Activated CD4-positive, alpha-beta memory T cell treated with anti-CD3 and anti-CD28 coated beads for 36 hours (primary cell): ENCODE measurements at regions not wholly inside any gene's neighbourhood (a gene's known extent, or its start where the extent isn't known, plus 50 kb on each side); places are given as distances from the start of the nearest gene placed in this dataset.

ENCODE experiments used
- CTCF ChIA-PET: fragments of 350-600 bp; sonication (Branson Sonifier 250); formaldehyde crosslinking; loops from one replicate; lab custom pipeline; 2021; ENCODE audit warnings: antibody characterized with exemption, inconsistent platforms; lab: Charles Lee
- POLR2A ChIA-PET: fragments of 350-600 bp; sonication (Branson Sonifier 250); formaldehyde crosslinking; loops from one replicate; lab custom pipeline; 2021; ENCODE audit warnings: antibody characterized with exemption; lab: Charles Lee
- DNase-seq: peaks from one replicate; pipeline ENCODE4 v3.0.0-alpha.2; 2020
- H3K27ac Mint-ChIP-seq: one replicate; pipeline ENCODE4 v1.8.0; 2021; ENCODE audit warnings: mixed read lengths
- H3K27me3 Mint-ChIP-seq: one replicate; pipeline ENCODE4 v1.8.0; 2021; ENCODE audit warnings: mixed read lengths
- H3K36me3 Mint-ChIP-seq: one replicate; pipeline ENCODE4 v1.8.0; 2021; ENCODE audit warnings: mixed read lengths
- H3K4me1 Mint-ChIP-seq: one replicate; pipeline ENCODE4 v1.8.0; 2021; ENCODE audit warnings: low read depth, mixed read lengths
- H3K4me3 Mint-ChIP-seq: one replicate; pipeline ENCODE4 v1.8.0; 2021; ENCODE audit warnings: mild to moderate bottlenecking, mixed read lengths
- H3K9me3 Mint-ChIP-seq: one replicate; pipeline ENCODE4 v1.8.0; 2021; ENCODE audit warnings: mixed read lengths
- intact Hi-C: fragments of 100-400 bp; cut with micrococcal nuclease; formaldehyde crosslinking; loops from one replicate; pipeline ENCODE4 v1.15.1; 2023

- DNase-seq: no peak
- ChIA-PET CTCF (no interaction called here), POLR2A (no interaction called here)
- no peaks in the 10 kb centered on the region for H3K36me3 Mint-ChIP-seq
- no peak overlapping the region for H3K4me3 Mint-ChIP-seq
- H3K9me3 Mint-ChIP-seq: no peaks in the 10 kb centered on the region
- no peaks in the 10 kb centered on the region for H3K4me1 Mint-ChIP-seq
- no peaks in the 10 kb centered on the region for H3K27me3 Mint-ChIP-seq
- no peak overlapping the region for H3K27ac Mint-ChIP-seq
- intact Hi-C loops: no loop called here
Measured at GRCh38 chr14:80364816-80365215, 153.5 kb upstream of the DIO2 start.

GRCh38 chr14:80364274-80364673 is 153.0 kb upstream of the DIO2 start:
- no peaks in the 10 kb centered on the region for H3K9me3 Mint-ChIP-seq
- POLR2A ChIA-PET: no interaction called here
- no peak overlapping the region for H3K4me3 Mint-ChIP-seq
- DNase-seq: no peak
- no peak overlapping the region for H3K27ac Mint-ChIP-seq
- no peaks in the 10 kb centered on the region for H3K36me3 Mint-ChIP-seq
- H3K27me3 Mint-ChIP-seq: no peaks in the 10 kb centered on the region
- H3K4me1 Mint-ChIP-seq: no peaks in the 10 kb centered on the region
- CTCF ChIA-PET: no interaction called here
- intact Hi-C loops: no loop called here

- POLR2A ChIA-PET: no interaction called here
- H3K27me3 Mint-ChIP-seq: no peaks in the 10 kb centered on the region
- no peaks in the 10 kb centered on the region for H3K36me3 Mint-ChIP-seq
- H3K9me3 Mint-ChIP-seq: no peaks in the 10 kb centered on the region
- intact Hi-C loops: no loop called here
- no peak overlapping the region for H3K4me3 Mint-ChIP-seq
- CTCF ChIA-PET: no interaction called here
- no peak for DNase-seq
- H3K4me1 Mint-ChIP-seq: no peaks in the 10 kb centered on the region
- no peak overlapping the region for H3K27ac Mint-ChIP-seq
Measured at GRCh38 chr14:80358112-80358511, 146.8 kb upstream of the DIO2 start.

GRCh38 chr14:80356413-80356812 is 145.1 kb upstream of the DIO2 start:
- Mint-ChIP-seq H3K4me3 (no peak overlapping the region), H3K27ac (no peak overlapping the region), H3K36me3 (no peaks in the 10 kb centered on the region), H3K9me3 (no peaks in the 10 kb centered on the region), H3K4me1 (no peaks in the 10 kb centered on the region), H3K27me3 (no peaks in the 10 kb centered on the region)
- no peak for DNase-seq
- POLR2A ChIA-PET: no interaction called here
- CTCF ChIA-PET: no interaction called here
- intact Hi-C loops: no loop called here

GRCh38 chr14:80354860-80355581 is 143.7 kb upstream of the DIO2 start:
- intact Hi-C loops: no loop called here
- no peaks in the 10 kb centered on the region for H3K4me1 Mint-ChIP-seq
- no peak overlapping the region for H3K27ac Mint-ChIP-seq
- no peak for DNase-seq
- no peaks in the 10 kb centered on the region for H3K9me3 Mint-ChIP-seq
- H3K27me3 Mint-ChIP-seq: no peaks in the 10 kb centered on the region
- CTCF ChIA-PET: no interaction called here
- no peaks in the 10 kb centered on the region for H3K36me3 Mint-ChIP-seq
- H3K4me3 Mint-ChIP-seq: no peak overlapping the region
- POLR2A ChIA-PET: no interaction called here

GRCh38 chr14:80352471-80352870 is 141.2 kb upstream of the DIO2 start:
- ChIA-PET CTCF (no interaction called here), POLR2A (no interaction called here)
- H3K9me3 Mint-ChIP-seq: no peaks in the 10 kb centered on the region
- no peaks in the 10 kb centered on the region for H3K27me3 Mint-ChIP-seq
- H3K4me3 Mint-ChIP-seq: no peak overlapping the region
- H3K36me3 Mint-ChIP-seq: no peaks in the 10 kb centered on the region
- no peaks in the 10 kb centered on the region for H3K4me1 Mint-ChIP-seq
- H3K27ac Mint-ChIP-seq: no peak overlapping the region
- DNase-seq: no peak
- intact Hi-C loops: no loop called here

- Mint-ChIP-seq H3K4me3 (no peak overlapping the region), H3K36me3 (no peaks in the 10 kb centered on the region), H3K4me1 (no peaks in the 10 kb centered on the region), H3K27me3 (no peaks in the 10 kb centered on the region), H3K27ac (no peak overlapping the region), H3K9me3 (no peaks in the 10 kb centered on the region)
- no peak for DNase-seq
- POLR2A ChIA-PET: no interaction called here
- intact Hi-C loops: no loop called here
- CTCF ChIA-PET: no interaction called here
Measured at GRCh38 chr14:80350707-80351106, 139.4 kb upstream of the DIO2 start.

- ChIA-PET POLR2A (no interaction called here), CTCF (no interaction called here)
- H3K4me1 Mint-ChIP-seq: no peaks in the 10 kb centered on the region
- no peaks in the 10 kb centered on the region for H3K27me3 Mint-ChIP-seq
- no peaks in the 10 kb centered on the region for H3K36me3 Mint-ChIP-seq
- no peak overlapping the region for H3K4me3 Mint-ChIP-seq
- H3K9me3 Mint-ChIP-seq: no peaks in the 10 kb centered on the region
- no peak overlapping the region for H3K27ac Mint-ChIP-seq
- intact Hi-C loops: no loop called here
- no peak for DNase-seq
Measured at GRCh38 chr14:80346395-80346794, 135.1 kb upstream of the DIO2 start.

- no peaks in the 10 kb centered on the region for H3K27me3 Mint-ChIP-seq
- H3K4me3 Mint-ChIP-seq: no peak overlapping the region
- POLR2A ChIA-PET: no interaction called here
- H3K9me3 Mint-ChIP-seq: peaks cover 5% of the 10 kb centered on the region
- DNase-seq: no peak
- no peaks in the 10 kb centered on the region for H3K4me1 Mint-ChIP-seq
- no peak overlapping the region for H3K27ac Mint-ChIP-seq
- no peaks in the 10 kb centered on the region for H3K36me3 Mint-ChIP-seq
- intact Hi-C loops: no loop called here
- CTCF ChIA-PET: no interaction called here
Measured at GRCh38 chr14:80344208-80344607, 132.9 kb upstream of the DIO2 start.

GRCh38 chr14:80336608-80337106 is 125.4 kb upstream of the DIO2 start:
- Mint-ChIP-seq H3K4me3 (no peak overlapping the region), H3K4me1 (no peaks in the 10 kb centered on the region), H3K36me3 (no peaks in the 10 kb centered on the region), H3K27ac (no peak overlapping the region), H3K27me3 (no peaks in the 10 kb centered on the region), H3K9me3 (peaks cover 11% of the 10 kb centered on the region)
- POLR2A ChIA-PET: no interaction called here
- intact Hi-C loops: no loop called here
- no peak for DNase-seq
- CTCF ChIA-PET: no interaction called here

GRCh38 chr14:80325688-80326087 is 114.4 kb upstream of the DIO2 start:
- DNase-seq: no peak
- intact Hi-C loops: no loop called here
- H3K27me3 Mint-ChIP-seq: no peaks in the 10 kb centered on the region
- no peak overlapping the region for H3K27ac Mint-ChIP-seq
- ChIA-PET POLR2A (no interaction called here), CTCF (no interaction called here)
- H3K4me3 Mint-ChIP-seq: no peak overlapping the region
- H3K9me3 Mint-ChIP-seq: peaks cover 5% of the 10 kb centered on the region
- H3K4me1 Mint-ChIP-seq: no peaks in the 10 kb centered on the region
- no peaks in the 10 kb centered on the region for H3K36me3 Mint-ChIP-seq

- ChIA-PET POLR2A (no interaction called here), CTCF (no interaction called here)
- intact Hi-C loops: no loop called here
- Mint-ChIP-seq H3K4me1 (no peaks in the 10 kb centered on the region), H3K4me3 (no peak overlapping the region), H3K9me3 (peaks cover 5% of the 10 kb centered on the region), H3K27ac (no peak overlapping the region), H3K36me3 (no peaks in the 10 kb centered on the region), H3K27me3 (no peaks in the 10 kb centered on the region)
- no peak for DNase-seq
Measured at GRCh38 chr14:80325112-80325511, 113.8 kb upstream of the DIO2 start.

- no peak overlapping the region for H3K27ac Mint-ChIP-seq
- no peaks in the 10 kb centered on the region for H3K27me3 Mint-ChIP-seq
- no peaks in the 10 kb centered on the region for H3K4me1 Mint-ChIP-seq
- H3K36me3 Mint-ChIP-seq: no peaks in the 10 kb centered on the region
- no peak for DNase-seq
- intact Hi-C loops: no loop called here
- no peak overlapping the region for H3K4me3 Mint-ChIP-seq
- H3K9me3 Mint-ChIP-seq: peaks cover 9% of the 10 kb centered on the region
- CTCF ChIA-PET: no interaction called here
- POLR2A ChIA-PET: no interaction called here
Measured at GRCh38 chr14:80324649-80325048, 113.3 kb upstream of the DIO2 start.
